Thyroid gland (tissue), 4 donors: ENCODE measurements at regions not wholly inside any gene's neighbourhood (a gene's known extent, or its start where the extent isn't known, plus 50 kb on each side); places are given as distances from the start of the nearest gene placed in this dataset.

Experiments used
- DNase-seq, 2 donors: peaks; one replicate each; pipeline ENCODE4 v3.0.0-alpha.2; 2019
- H3K27ac ChIP-seq, 3 donors: fragments of 200-600 bp; sonication (generic); 1 replicate in 2 of 3; 2 replicates in 1 of 3; pipeline ENCODE4 v1.5.1; 2016 to 2019; ENCODE audit warnings: mild to moderate bottlenecking in 1 of 3, moderate library complexity in 1 of 3
- H3K27me3 ChIP-seq: fragments of 200-600 bp; sonication (generic); one replicate; pipeline ENCODE4 v1.5.1; 2019
- H3K36me3 ChIP-seq, 2 donors: fragments of 200-600 bp; sonication (generic); one replicate each; pipeline ENCODE4 v1.5.1; 2016 to 2019
- H3K4me1 ChIP-seq, 2 donors: fragments of 200-600 bp; sonication (generic); one replicate each; pipeline ENCODE4 v1.5.1; 2017 to 2019
- H3K4me3 ChIP-seq, 3 donors: fragments of 200-600 bp; sonication (generic); replicated peaks in 1 of 3; 1 replicate in 2 of 3; 2 replicates in 1 of 3; pipeline ENCODE4 v1.5.1; 2016; ENCODE audit warnings: mild to moderate bottlenecking in 1 of 3
- H3K9me3 ChIP-seq: fragments of 200-600 bp; sonication (generic); one replicate; pipeline ENCODE4 v1.5.1; 2017
- POLR2A ChIP-seq, 2 donors: fragments of 450-650 bp; IDR thresholded peaks; one replicate each; pipeline ENCODE4 v1.6.1; 2017; ENCODE audit warnings: antibody characterized with exemption in 2 of 2, mild to moderate bottlenecking in 2 of 2, moderate library complexity in 1 of 2
- WGBS, 2 donors: methylation state at CpG; one replicate each; pipeline ENCODE4 v1.1.5; 2017; 5-methylcytosine and 5-hydroxymethylcytosine counted together
- intact Hi-C: fragments of 100-400 bp; cut with DNase I; formaldehyde crosslinking; loops from one replicate; pipeline ENCODE4 v1.15.1; 2023
- TF ChIP-seq, protein P1 (sequence below), 6 experiments: fragments of 200-600 bp in 3 of 6; fragments of 450-650 bp in 3 of 6; sonication (generic) in 3 of 6; IDR thresholded peaks; one replicate each; pipeline ENCODE4 v1.5.1; 2016 to 2019; ENCODE audit warnings: antibody characterized with exemption in 6 of 6, mild to moderate bottlenecking in 2 of 6, inconsistent platforms in 1 of 6, moderate library complexity in 1 of 6

DNA sequence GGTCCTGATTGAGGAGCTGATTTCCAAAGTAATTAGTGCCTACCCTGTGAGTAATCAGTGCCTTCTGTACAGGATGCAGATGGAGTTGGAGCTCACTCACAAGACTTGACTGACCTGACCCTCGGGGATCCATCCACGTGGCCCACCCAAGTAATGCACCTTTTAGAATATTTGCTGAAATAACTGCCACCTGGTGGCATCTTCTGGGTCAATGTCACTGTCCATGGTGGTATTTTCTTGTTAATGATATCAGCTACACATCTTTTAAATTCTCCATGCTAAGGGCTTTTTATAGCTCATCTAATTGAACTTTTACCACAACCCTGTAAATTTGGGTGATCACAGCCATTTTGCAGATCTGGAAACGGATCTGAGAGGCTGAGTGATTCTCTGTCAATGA, 74.3 kb upstream of the ANKRD34C start:
- 65 to 67% methylated on average over 3 of the region's 3 CpGs for WGBS, 2 donors
- no peaks in the 10 kb centered on the region for H3K36me3 ChIP-seq
- TF ChIP-seq, protein P1, sequence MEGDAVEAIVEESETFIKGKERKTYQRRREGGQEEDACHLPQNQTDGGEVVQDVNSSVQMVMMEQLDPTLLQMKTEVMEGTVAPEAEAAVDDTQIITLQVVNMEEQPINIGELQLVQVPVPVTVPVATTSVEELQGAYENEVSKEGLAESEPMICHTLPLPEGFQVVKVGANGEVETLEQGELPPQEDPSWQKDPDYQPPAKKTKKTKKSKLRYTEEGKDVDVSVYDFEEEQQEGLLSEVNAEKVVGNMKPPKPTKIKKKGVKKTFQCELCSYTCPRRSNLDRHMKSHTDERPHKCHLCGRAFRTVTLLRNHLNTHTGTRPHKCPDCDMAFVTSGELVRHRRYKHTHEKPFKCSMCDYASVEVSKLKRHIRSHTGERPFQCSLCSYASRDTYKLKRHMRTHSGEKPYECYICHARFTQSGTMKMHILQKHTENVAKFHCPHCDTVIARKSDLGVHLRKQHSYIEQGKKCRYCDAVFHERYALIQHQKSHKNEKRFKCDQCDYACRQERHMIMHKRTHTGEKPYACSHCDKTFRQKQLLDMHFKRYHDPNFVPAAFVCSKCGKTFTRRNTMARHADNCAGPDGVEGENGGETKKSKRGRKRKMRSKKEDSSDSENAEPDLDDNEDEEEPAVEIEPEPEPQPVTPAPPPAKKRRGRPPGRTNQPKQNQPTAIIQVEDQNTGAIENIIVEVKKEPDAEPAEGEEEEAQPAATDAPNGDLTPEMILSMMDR (IDR thresholded peaks at IDR 0.05), result no peak
- no peak for TF ChIP-seq POLR2A (IDR thresholded peaks at IDR 0.05)
- no peak for DNase-seq
- no peaks in the 10 kb centered on the region for H3K4me1 ChIP-seq
- no peaks in the 10 kb centered on the region for H3K9me3 ChIP-seq
- H3K27me3 ChIP-seq, result peaks cover 3% of the 10 kb centered on the region
- no peak overlapping the region for H3K4me3 ChIP-seq
- intact Hi-C loops, result no loop called here
- H3K27ac ChIP-seq, result no peak overlapping the region

DNA sequence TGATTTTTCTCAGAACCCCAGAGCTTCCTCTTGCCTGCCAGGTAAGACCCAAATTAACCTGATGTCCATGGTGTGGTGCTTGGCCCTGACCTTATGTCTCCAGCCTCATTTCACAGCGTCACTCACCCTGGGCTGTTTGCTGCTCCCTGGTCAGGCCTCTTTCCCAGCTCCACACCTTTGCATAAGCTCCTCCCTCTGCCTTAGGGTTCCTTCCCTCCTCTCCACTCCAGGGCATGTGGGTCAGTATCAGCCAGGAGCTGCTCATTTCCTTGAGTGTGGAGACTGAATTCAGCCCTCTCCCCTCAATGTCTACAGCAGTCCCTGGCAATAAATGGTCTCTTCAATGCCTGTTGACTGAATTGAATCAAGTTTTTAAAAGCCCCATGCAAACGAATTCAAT, 75.6 kb upstream of the ANKRD34C start:
- no peaks in the 10 kb centered on the region for H3K9me3 ChIP-seq
- intact Hi-C loops, result no loop called here

DNA sequence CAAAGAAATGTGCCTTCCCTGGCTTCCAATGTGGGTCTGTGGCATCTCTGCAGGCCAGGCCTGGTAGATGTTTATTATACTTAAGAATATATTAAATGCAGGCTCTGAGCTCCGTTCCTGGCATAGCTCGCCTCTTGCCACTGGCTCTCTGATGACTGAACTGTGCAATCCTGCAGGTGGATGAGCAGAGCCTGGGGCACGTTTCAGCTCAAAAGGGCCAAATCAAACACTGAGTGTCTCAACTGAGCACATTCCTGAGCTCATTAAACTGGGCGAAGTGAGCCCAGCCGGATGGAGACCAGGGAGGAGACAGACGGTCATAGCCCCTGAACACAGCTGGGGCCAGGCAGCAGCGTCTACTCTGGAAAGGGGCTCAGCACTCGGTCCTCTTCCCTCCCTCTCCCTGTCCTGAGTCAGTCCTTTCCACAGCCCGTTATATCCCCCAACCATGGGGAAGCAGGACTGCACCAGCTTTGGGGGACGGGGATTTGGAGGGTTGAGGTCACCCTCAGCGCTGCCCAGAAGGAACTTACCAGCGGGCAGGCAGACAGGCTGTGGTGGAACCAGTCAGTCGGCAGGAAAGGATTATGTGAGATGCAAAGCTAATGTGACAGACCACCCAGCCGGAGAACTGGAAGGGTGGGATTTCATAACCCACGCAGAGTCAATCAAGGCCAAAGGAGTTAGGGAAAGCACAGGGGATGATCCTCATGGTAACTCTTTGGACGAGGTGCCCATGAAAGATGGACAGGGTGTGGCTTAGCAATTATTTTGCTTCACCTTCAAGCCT, 77.4 kb upstream of the ANKRD34C start:
- Histone ChIP-seq H3K27me3 (peaks cover 3% of the 10 kb centered on the region), H3K9me3 (no peaks in the 10 kb centered on the region), H3K4me1 (no peaks in the 10 kb centered on the region), H3K36me3 (no peaks in the 10 kb centered on the region), H3K4me3 (no peak overlapping the region), H3K27ac (no peak overlapping the region)
- no peak for DNase-seq
- 45% methylated on average over 16 of the region's 16 CpGs for WGBS, 2 donors
- TF ChIP-seq, protein P1 (IDR thresholded peaks at IDR 0.05), result no peak
- no peak for TF ChIP-seq POLR2A (IDR thresholded peaks at IDR 0.05)
- intact Hi-C loops, result no loop called here

More for the DNA sequence above, 75.6 kb upstream of the ANKRD34C start:
- H3K4me1 ChIP-seq, result no peaks in the 10 kb centered on the region
- H3K27me3 ChIP-seq, result peaks cover 3% of the 10 kb centered on the region
- no peak for DNase-seq
- 62 to 78% methylated on average over 2 of the region's 2 CpGs for WGBS, 2 donors
- TF ChIP-seq POLR2A (IDR thresholded peaks at IDR 0.05), result no peak
- TF ChIP-seq, protein P1 (IDR thresholded peaks at IDR 0.05), result no peak
- no peak overlapping the region for H3K27ac ChIP-seq
- H3K36me3 ChIP-seq, result no peaks in the 10 kb centered on the region
- no peak overlapping the region for H3K4me3 ChIP-seq

DNA sequence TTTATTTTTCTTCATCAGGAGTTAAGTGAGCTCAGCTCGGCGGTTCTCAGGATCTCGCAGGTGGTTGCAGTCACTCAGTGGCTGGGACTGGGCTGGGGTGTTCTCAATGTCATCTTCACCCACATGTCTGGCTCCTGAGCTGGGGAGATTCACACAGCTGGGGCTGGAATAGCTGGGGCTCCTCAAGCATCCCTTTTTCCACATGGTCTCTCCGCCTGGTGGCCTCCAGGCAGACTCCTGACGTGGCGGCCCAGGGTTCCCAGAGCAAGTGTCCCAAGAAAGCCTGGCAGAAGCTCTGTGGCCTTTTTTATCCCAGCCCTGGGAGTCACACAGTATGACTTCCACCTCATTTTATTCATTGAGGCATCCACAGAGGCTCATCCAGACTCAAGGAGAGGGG, 84.1 kb upstream of the ANKRD34C start:
- H3K9me3 ChIP-seq, result no peaks in the 10 kb centered on the region
- H3K4me1 ChIP-seq, result no peaks in the 10 kb centered on the region
- intact Hi-C loops, result no loop called here
- TF ChIP-seq, protein P1 (IDR thresholded peaks at IDR 0.05), result no peak
- TF ChIP-seq POLR2A (IDR thresholded peaks at IDR 0.05), result no peak
- no peaks in the 10 kb centered on the region for H3K36me3 ChIP-seq
- no peak for DNase-seq
- H3K27me3 ChIP-seq, result peaks cover 1% of the 10 kb centered on the region
- WGBS, 2 donors, result 94 to 95% methylated on average over 6 of the region's 6 CpGs
- no peak overlapping the region for H3K4me3 ChIP-seq
- no peak overlapping the region for H3K27ac ChIP-seq

DNA sequence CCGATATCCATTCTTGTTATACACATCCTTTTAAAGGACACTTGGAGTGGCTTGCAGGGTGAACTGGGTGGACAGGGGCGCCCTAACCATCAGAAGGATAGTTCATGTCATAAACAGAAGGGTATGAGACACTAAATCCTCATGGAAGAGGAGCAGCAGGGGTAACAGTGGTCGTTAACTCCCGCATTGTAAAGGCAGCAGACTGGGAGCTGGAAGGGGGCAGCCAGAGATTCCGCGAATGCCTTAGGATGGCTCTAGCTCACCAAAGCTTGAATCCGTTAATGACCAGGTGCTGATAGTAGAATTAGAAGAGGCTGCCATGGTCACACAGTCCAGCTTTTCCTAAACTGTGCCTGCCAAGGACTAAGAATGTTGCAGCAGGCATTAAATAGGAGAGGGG, 85.2 kb upstream of the ANKRD34C start:
- TF ChIP-seq, protein P1 (IDR thresholded peaks at IDR 0.05), result no peak
- TF ChIP-seq POLR2A (IDR thresholded peaks at IDR 0.05), result no peak
- no peak for DNase-seq
- no peaks in the 10 kb centered on the region for H3K36me3 ChIP-seq
- 60 to 66% methylated on average over 7 of the region's 7 CpGs for WGBS, 2 donors
- no peaks in the 10 kb centered on the region for H3K9me3 ChIP-seq
- H3K4me3 ChIP-seq, result no peak overlapping the region
- intact Hi-C loops, result no loop called here
- no peaks in the 10 kb centered on the region for H3K4me1 ChIP-seq
- H3K27me3 ChIP-seq, result peaks cover 4% of the 10 kb centered on the region
- no peak overlapping the region for H3K27ac ChIP-seq
